ENCODE measurements at regions not wholly inside any gene's neighbourhood (a gene's known extent, or its start where the extent isn't known, plus 50 kb on each side); places are given as distances from the start of the nearest gene placed in this dataset.

DNA sequence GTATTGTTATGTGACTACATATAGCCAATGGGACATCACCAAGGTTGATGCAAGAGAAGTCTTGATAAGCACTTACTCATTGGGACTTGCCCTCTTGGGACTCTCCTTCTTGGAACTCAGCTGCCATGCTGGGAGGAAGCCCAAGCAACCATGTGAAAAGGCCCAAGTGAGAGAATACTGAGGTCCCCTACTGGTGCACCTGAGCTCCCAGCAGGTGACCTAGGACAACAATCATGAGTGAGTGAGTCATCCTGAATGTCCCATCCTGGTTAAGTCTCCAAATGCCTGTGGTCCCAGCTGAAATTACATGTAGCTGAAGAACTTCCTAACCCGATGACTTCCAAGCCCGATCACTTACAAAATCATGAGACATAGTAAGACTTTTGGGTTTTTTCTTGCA is 260.7 kb downstream of the ICE1 start:
- Mint-ChIP-seq H3K9me3 (ENCODE audit: low read depth, unreplicated experiment) (peaks cover 13% of the 10 kb centered on the region), H3K36me3 (ENCODE audit: insufficient read depth, unreplicated experiment) (no peaks in the 10 kb centered on the region), H3K4me1 (ENCODE audit: low read depth, unreplicated experiment) (no peaks in the 10 kb centered on the region), H3K27me3 (ENCODE audit: unreplicated experiment) (no peaks in the 10 kb centered on the region), H3K4me3 (ENCODE audit: low read depth, unreplicated experiment) (no peak overlapping the region), H3K27ac (ENCODE audit: unreplicated experiment) (no peak overlapping the region)
- no TSS peak for BruUV-seq (replicated peaks)
- no peak for DNase-seq
- CTCF ChIA-PET = no interaction called here
- intact Hi-C loops (cut with micrococcal nuclease; ENCODE audit: unreplicated experiment) = no loop called here
- TF ChIP-seq, protein P1, sequence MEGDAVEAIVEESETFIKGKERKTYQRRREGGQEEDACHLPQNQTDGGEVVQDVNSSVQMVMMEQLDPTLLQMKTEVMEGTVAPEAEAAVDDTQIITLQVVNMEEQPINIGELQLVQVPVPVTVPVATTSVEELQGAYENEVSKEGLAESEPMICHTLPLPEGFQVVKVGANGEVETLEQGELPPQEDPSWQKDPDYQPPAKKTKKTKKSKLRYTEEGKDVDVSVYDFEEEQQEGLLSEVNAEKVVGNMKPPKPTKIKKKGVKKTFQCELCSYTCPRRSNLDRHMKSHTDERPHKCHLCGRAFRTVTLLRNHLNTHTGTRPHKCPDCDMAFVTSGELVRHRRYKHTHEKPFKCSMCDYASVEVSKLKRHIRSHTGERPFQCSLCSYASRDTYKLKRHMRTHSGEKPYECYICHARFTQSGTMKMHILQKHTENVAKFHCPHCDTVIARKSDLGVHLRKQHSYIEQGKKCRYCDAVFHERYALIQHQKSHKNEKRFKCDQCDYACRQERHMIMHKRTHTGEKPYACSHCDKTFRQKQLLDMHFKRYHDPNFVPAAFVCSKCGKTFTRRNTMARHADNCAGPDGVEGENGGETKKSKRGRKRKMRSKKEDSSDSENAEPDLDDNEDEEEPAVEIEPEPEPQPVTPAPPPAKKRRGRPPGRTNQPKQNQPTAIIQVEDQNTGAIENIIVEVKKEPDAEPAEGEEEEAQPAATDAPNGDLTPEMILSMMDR (IDR thresholded peaks at IDR 0.05; ENCODE audit: unreplicated experiment) = no peak

DNA sequence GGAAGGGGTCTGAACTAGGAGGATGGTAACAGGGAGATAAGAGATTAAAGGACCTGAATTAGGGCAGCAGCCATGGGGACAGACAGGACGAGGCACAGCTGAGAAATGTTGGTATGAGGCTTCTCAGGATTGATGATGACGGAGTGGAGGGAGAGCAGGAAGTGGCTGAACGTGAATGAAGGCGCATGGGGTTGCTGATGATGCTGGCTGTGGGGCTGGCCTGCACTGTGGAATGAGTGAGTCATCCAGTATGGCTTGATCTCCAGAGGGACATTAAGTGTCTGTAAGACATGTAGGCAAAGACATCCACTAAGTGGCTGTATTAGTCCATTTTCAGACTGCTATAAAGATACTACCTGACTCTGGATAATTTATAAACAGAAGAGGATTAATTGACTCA is 256.4 kb downstream of the ICE1 start:
- Mint-ChIP-seq H3K27me3 (ENCODE audit: unreplicated experiment) (no peaks in the 10 kb centered on the region), H3K27ac (ENCODE audit: unreplicated experiment) (no peak overlapping the region), H3K4me3 (ENCODE audit: low read depth, unreplicated experiment) (no peak overlapping the region), H3K36me3 (ENCODE audit: insufficient read depth, unreplicated experiment) (no peaks in the 10 kb centered on the region), H3K4me1 (ENCODE audit: low read depth, unreplicated experiment) (no peaks in the 10 kb centered on the region), H3K9me3 (ENCODE audit: low read depth, unreplicated experiment) (peaks cover 21% of the 10 kb centered on the region)
- DNase-seq = no peak
- CTCF ChIA-PET = no interaction called here
- intact Hi-C loops (cut with micrococcal nuclease; ENCODE audit: unreplicated experiment) = no loop called here
- TF ChIP-seq, protein P1 (IDR thresholded peaks at IDR 0.05; ENCODE audit: unreplicated experiment) = no peak
- BruUV-seq (replicated peaks) = no TSS peak

DNA sequence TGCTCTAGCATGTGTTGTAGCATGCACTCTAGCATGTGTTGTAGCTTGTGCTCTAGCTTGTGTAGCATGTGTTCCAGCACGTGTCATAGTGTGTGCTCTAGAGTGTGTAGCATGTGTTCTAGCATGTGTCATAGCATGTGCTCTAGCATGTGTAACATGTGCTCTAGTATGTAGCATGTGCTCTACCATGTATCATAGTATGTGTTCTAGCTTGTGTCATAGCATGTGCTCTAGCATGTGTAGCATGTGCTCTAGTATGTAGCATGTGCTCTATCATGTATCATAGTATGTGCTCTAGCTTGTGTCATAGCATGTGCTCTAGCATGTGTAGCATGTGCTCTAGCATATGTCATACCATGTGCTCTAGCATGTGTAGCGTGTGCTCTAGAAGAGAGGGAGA is 255.3 kb downstream of the ICE1 start:
- intact Hi-C loops (cut with micrococcal nuclease; ENCODE audit: unreplicated experiment) = no loop called here

DNA sequence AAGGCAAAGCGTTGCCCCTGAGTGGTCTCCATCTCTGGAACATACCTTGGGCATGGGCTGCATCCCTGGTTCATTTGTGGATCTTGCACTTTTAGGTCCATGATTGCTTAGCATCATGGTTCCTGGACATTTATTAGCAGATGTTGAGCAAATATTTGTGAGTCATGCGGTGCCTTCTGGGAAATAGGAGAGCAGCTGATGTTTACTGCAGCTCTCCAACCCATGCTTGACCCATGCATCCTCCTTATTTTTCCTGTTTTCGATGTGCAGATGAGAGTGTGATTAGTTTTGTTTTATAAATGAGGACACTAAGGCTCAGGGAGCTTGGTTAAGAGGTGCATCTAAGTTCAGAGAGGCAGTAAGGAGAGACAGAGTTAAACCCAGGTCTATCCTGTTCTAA is 253.7 kb downstream of the ICE1 start:
- intact Hi-C loops (cut with micrococcal nuclease; ENCODE audit: unreplicated experiment) = no loop called here
- DNase-seq = no peak
- no TSS peak for BruUV-seq (replicated peaks)
- H3K4me1 Mint-ChIP-seq (ENCODE audit: low read depth, unreplicated experiment) = no peaks in the 10 kb centered on the region
- H3K27me3 Mint-ChIP-seq (ENCODE audit: unreplicated experiment) = no peaks in the 10 kb centered on the region
- H3K36me3 Mint-ChIP-seq (ENCODE audit: insufficient read depth, unreplicated experiment) = no peaks in the 10 kb centered on the region
- H3K4me3 Mint-ChIP-seq (ENCODE audit: low read depth, unreplicated experiment) = no peak overlapping the region
- CTCF ChIA-PET = interaction anchor here (1.2 kb wide), 1 partner anchor 51 kb away, joined by 3 read pairs; no protein-coding TSS in a partner anchor
- peaks cover 17% of the 10 kb centered on the region for H3K9me3 Mint-ChIP-seq (ENCODE audit: low read depth, unreplicated experiment)
- H3K27ac Mint-ChIP-seq (ENCODE audit: unreplicated experiment) = no peak overlapping the region
- TF ChIP-seq, protein P1 (IDR thresholded peaks at IDR 0.05; ENCODE audit: unreplicated experiment) = no peak

More for the DNA sequence above, 255.3 kb downstream of the ICE1 start:
- Mint-ChIP-seq H3K36me3 (ENCODE audit: insufficient read depth, unreplicated experiment) (no peaks in the 10 kb centered on the region), H3K27me3 (ENCODE audit: unreplicated experiment) (no peaks in the 10 kb centered on the region), H3K4me1 (ENCODE audit: low read depth, unreplicated experiment) (no peaks in the 10 kb centered on the region), H3K27ac (ENCODE audit: unreplicated experiment) (no peak overlapping the region), H3K9me3 (ENCODE audit: low read depth, unreplicated experiment) (peaks cover 17% of the 10 kb centered on the region), H3K4me3 (ENCODE audit: low read depth, unreplicated experiment) (no peak overlapping the region)
- BruUV-seq (replicated peaks) = no TSS peak
- TF ChIP-seq, protein P1 (IDR thresholded peaks at IDR 0.05; ENCODE audit: unreplicated experiment) = no peak
- DNase-seq = no peak
- CTCF ChIA-PET = no interaction called here

Data from Calu3 (cell line).